ENCODE measurements at regions not wholly inside any gene's neighbourhood (a gene's known extent, or its start where the extent isn't known, plus 50 kb on each side); places are given as distances from the start of the nearest gene placed in this dataset.

DNA sequence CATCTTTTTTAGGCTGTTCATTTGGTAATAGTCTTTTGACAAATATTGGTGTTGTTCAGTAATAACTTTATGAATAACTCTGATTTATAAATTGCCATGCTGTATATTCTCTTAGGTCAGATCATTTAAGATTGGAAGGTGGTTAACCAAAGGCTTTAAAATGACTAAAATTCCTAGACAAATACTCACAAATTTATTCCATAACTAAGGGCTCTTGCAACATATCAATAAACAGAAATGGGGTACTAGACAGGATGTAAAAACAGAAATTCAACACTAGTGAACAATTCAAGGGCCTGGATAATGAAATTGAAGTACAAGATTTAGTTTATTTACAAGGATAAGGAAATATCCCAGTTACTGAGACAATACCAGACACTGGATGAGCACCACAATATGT lies 328.6 kb downstream of the PCDH19 start:
- TF ChIP-seq, protein P1, sequence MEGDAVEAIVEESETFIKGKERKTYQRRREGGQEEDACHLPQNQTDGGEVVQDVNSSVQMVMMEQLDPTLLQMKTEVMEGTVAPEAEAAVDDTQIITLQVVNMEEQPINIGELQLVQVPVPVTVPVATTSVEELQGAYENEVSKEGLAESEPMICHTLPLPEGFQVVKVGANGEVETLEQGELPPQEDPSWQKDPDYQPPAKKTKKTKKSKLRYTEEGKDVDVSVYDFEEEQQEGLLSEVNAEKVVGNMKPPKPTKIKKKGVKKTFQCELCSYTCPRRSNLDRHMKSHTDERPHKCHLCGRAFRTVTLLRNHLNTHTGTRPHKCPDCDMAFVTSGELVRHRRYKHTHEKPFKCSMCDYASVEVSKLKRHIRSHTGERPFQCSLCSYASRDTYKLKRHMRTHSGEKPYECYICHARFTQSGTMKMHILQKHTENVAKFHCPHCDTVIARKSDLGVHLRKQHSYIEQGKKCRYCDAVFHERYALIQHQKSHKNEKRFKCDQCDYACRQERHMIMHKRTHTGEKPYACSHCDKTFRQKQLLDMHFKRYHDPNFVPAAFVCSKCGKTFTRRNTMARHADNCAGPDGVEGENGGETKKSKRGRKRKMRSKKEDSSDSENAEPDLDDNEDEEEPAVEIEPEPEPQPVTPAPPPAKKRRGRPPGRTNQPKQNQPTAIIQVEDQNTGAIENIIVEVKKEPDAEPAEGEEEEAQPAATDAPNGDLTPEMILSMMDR (IDR thresholded peaks at IDR 0.05; ENCODE audit: extremely low read depth, insufficient read depth, missing control alignments) = no peak
- DNase-seq (ENCODE audit: low spot score) = no peak
- in situ Hi-C loops (cut with MboI; ENCODE audit: low pct_unique_long_range_greater_than_20kb, low sequenced_read_pairs, unreplicated experiment) = no loop called here

- in situ Hi-C loops (cut with MboI; ENCODE audit: low pct_unique_long_range_greater_than_20kb, low sequenced_read_pairs, unreplicated experiment) = no loop called here
- DNase-seq (ENCODE audit: low spot score) = no peak
- TF ChIP-seq, protein P1 (IDR thresholded peaks at IDR 0.05; ENCODE audit: extremely low read depth, insufficient read depth, missing control alignments) = peak; percentile 11
Measured at GRCh38 chrX:100076031-100076430, 334.0 kb downstream of the PCDH19 start.

DNA sequence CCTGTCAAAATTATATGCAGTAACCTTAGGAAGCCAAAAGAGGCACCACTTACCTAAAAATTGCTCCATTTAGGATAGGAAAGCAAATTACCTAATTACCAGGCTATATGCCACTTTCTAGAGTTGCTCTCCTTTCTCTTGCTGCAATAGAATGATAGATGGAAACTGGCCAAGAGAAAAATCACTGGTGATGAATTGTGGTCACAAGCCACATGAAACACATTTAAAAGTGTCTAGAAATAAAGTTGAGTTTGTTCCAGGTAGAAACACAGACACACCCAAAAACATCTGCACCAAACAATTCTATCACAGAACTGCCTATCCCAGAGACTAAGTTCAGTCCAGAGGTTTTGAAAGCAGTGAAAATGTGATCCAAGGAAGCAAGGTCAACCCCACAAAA lies 337.7 kb downstream of the PCDH19 start:
- TF ChIP-seq, protein P1 (IDR thresholded peaks at IDR 0.05; ENCODE audit: extremely low read depth, insufficient read depth, missing control alignments) = no peak
- no peak for DNase-seq (ENCODE audit: low spot score)
- in situ Hi-C loops (cut with MboI; ENCODE audit: low pct_unique_long_range_greater_than_20kb, low sequenced_read_pairs, unreplicated experiment) = no loop called here

DNA sequence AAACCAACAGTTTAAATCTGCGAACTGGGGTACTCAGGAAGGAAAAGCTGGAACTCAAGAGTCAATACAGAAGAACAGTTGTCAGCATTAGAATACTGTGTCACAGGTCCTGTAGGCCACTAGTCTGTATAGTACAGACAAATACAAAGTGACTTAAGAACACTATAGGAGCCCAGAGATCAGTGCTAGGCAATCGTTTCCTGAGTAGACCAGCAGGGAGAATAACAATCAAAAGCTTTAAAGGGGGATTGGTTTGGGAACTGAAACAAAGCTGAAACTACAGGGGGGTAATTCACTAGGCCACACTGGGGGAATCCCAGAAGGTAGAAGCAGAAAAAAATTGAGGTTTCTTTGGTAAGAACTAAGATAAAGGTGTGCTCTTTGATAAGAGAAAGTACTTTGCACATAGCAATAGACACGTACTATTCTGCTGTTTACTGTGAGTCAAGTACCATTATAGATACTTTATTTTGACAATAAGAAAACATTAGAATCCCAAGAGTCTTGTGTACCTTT lies 339.7 kb downstream of the PCDH19 start:
- TF ChIP-seq, protein P1 (IDR thresholded peaks at IDR 0.05; ENCODE audit: extremely low read depth, insufficient read depth, missing control alignments) = no peak
- DNase-seq (ENCODE audit: low spot score) = no peak
- in situ Hi-C loops (cut with MboI; ENCODE audit: low pct_unique_long_range_greater_than_20kb, low sequenced_read_pairs, unreplicated experiment) = no loop called here

DNA sequence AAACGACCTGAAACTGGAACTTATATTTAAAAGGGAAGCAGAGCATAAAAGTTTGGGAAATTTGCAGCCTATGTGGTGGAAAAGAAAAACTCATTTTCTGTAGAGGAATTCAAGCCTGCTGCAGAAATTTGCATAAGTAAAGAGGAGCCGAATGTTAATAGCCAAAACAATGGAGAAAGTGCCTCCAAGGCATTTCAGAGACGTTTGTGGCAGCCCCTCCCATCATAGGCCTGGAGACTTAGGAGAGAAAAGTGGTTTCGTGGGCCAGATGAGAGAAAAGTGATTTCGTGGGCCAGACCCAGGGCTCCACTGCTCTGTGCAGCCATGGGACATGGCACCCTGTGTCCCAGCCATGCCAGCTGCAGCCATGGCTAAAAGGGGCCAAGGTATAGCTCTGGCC lies 361.9 kb downstream of the PCDH19 start:
- TF ChIP-seq, protein P1 (IDR thresholded peaks at IDR 0.05; ENCODE audit: extremely low read depth, insufficient read depth, missing control alignments) = no peak
- in situ Hi-C loops (cut with MboI; ENCODE audit: low pct_unique_long_range_greater_than_20kb, low sequenced_read_pairs, unreplicated experiment) = no loop called here
- DNase-seq (ENCODE audit: low spot score) = no peak
